ENCODE measurements at regions not wholly inside any gene's neighbourhood (a gene's known extent, or its start where the extent isn't known, plus 50 kb on each side); places are given as distances from the start of the nearest gene placed in this dataset.

GRCh38 chr5:22988937-22989336 lies 135.8 kb upstream of the CDH12 start:
- TF ChIP-seq CTCF (IDR thresholded peaks at IDR 0.05) (no peak), POLR2A (IDR thresholded peaks at IDR 0.05) (no peak)
